HEK293T (cell line): ENCODE measurements at regions not wholly inside any gene's neighbourhood (a gene's known extent, or its start where the extent isn't known, plus 50 kb on each side); places are given as distances from the start of the nearest gene placed in this dataset.

Experiments
- ARNT ChIP-seq: fragments of 450-650 bp; IDR thresholded peaks from 2 replicates; pipeline ENCODE4 v1.6.1; 2017; ENCODE audit warnings: mild to moderate bottlenecking
- BHLHE40 ChIP-seq: fragments of 450-650 bp; IDR thresholded peaks from 2 replicates; pipeline ENCODE4 v1.6.1; 2016; ENCODE audit warnings: mild to moderate bottlenecking, moderate library complexity, borderline replicate concordance
- ELF4 ChIP-seq: fragments of 450-650 bp; IDR thresholded peaks from 2 replicates; pipeline ENCODE4 v1.6.1; 2017; ENCODE audit warnings: antibody characterized with exemption
- FOXA1 ChIP-seq: fragments of 450-650 bp; IDR thresholded peaks from 2 replicates; pipeline ENCODE4 v1.6.1; 2016; ENCODE audit warnings: mild to moderate bottlenecking
- FOXM1 ChIP-seq: fragments of 450-650 bp; IDR thresholded peaks from 2 replicates; pipeline ENCODE4 v1.6.1; 2017; ENCODE audit warnings: mild to moderate bottlenecking, borderline replicate concordance
- HDGF ChIP-seq: fragments of 450-650 bp; IDR thresholded peaks from 2 replicates; pipeline ENCODE4 v1.6.1; 2017; ENCODE audit warnings: antibody characterized with exemption, borderline replicate concordance
- L3MBTL2 ChIP-seq: fragments of 450-650 bp; conservative IDR thresholded peaks from 2 replicates; pipeline ENCODE4 v1.6.1; 2016; ENCODE audit warnings: mild to moderate bottlenecking
- LEF1 ChIP-seq: fragments of 450-650 bp; IDR thresholded peaks from 2 replicates; pipeline ENCODE4 v1.6.1; 2017; ENCODE audit warnings: mild to moderate bottlenecking, borderline replicate concordance
- NFRKB ChIP-seq: fragments of 450-650 bp; IDR thresholded peaks from 2 replicates; pipeline ENCODE4 v1.6.1; 2016; ENCODE audit warnings: mild to moderate bottlenecking, moderate library complexity
- SP1 ChIP-seq: fragments of 450-650 bp; IDR thresholded peaks from 2 replicates; pipeline ENCODE4 v1.6.1; 2017
- SUZ12 ChIP-seq: fragments of 450-650 bp; IDR thresholded peaks from 2 replicates; pipeline ENCODE4 v1.6.1; 2016; ENCODE audit warnings: mild to moderate bottlenecking
- ZNF384 ChIP-seq: fragments of 450-650 bp; IDR thresholded peaks from 2 replicates; pipeline ENCODE4 v1.6.1; 2016
- TF ChIP-seq, protein P1 (sequence below): fragments of 450-650 bp; IDR thresholded peaks from 2 replicates; pipeline ENCODE4 v1.6.1; 2016

DNA sequence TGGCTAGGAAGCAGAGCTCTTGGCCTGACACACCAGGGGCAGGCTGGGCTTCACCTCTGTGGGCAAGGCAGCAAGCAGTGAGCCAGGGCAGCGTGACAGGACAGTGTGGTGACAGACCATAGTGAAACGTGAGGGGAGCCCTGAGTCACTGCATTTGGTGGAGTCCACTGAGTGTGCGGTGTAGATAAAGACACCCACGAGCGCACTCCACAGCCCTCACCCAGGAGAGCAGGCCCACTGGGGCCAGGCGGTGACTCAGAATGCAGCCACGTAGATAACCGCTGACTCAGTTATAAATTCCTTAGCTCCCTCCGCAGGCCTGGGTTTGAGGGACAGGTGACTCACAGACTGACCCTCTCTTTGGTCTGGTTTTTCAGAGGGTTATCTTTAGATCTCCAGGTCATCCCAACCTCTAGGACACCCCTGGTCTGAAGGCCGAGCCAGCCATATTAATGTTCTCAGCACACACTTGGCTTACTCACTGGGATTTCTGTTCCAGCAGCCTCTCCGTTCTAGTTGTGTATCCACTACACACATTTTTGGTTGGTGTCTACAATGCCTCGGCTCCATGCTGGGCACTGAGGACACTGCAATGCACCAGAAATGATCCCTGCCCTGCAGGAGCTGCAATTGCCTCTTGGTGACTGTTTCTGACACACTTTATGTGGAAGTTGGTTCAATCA lies 90.2 kb upstream of the TSPAN2 start:
- no peak for TF ChIP-seq SUZ12
- no peak for TF ChIP-seq SP1
- no peak for TF ChIP-seq BHLHE40
- TF ChIP-seq FOXM1, result no peak
- no peak for TF ChIP-seq ARNT
- TF ChIP-seq, protein P1, sequence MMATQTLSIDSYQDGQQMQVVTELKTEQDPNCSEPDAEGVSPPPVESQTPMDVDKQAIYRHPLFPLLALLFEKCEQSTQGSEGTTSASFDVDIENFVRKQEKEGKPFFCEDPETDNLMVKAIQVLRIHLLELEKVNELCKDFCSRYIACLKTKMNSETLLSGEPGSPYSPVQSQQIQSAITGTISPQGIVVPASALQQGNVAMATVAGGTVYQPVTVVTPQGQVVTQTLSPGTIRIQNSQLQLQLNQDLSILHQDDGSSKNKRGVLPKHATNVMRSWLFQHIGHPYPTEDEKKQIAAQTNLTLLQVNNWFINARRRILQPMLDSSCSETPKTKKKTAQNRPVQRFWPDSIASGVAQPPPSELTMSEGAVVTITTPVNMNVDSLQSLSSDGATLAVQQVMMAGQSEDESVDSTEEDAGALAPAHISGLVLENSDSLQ, result no peak
- no peak for TF ChIP-seq FOXA1
- TF ChIP-seq LEF1, result no peak
- no peak for TF ChIP-seq ELF4
- no peak for TF ChIP-seq NFRKB
- TF ChIP-seq HDGF, result no peak
- TF ChIP-seq ZNF384, result no peak
- no peak for TF ChIP-seq L3MBTL2
